Stimulated activated CD8-positive, alpha-beta memory T cell treated with anti-CD3 and anti-CD28 coated beads, Interleukin-15, amount 100 ng/mL, for 48 hours (primary cell): ENCODE measurements at regions not wholly inside any gene's neighbourhood (a gene's known extent, or its start where the extent isn't known, plus 50 kb on each side); places are given as distances from the start of the nearest gene placed in this dataset.
"Not testable (repeated sequence)": the region's sequence is repeated elsewhere in the genome, so short reads cannot be mapped to it uniquely, and the experiment has no call there.

ENCODE experiments used
- DNase-seq, 2 donors: peaks; one replicate each; pipeline ENCODE4 v3.0.0-alpha.2; 2020; ENCODE audit warnings: low read depth in 2 of 2

DNA sequence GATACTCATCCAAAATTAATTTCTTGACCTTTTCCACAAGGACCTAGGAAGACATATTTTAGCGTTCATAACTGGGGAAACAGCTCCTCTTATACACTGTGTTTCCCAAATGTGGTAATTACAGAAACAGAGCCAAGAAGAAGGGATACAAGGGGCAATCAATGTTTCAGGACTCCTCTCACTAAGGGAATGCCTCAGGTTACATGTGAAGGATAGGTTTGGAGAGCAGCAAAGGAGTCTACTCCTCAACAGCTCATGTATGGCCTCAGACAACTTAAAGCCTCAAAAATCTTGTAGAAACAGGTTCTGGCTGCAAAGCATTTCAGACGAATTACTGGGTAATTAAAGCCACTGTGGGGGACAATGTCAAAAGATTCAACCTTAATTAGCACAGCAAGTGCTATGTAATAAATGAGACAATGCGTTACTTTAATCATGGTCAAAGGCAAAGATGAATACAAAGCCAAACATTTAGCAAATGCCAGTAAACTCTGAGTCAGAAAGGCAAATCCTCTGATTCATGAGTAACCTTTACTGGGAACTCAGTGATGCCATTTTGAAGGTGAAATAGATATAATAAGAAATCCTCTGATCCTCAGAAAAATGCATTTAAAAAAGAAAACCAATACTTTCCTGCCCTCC is 1111.2 kb downstream of the TUSC7 start:
- no peak for DNase-seq

DNA sequence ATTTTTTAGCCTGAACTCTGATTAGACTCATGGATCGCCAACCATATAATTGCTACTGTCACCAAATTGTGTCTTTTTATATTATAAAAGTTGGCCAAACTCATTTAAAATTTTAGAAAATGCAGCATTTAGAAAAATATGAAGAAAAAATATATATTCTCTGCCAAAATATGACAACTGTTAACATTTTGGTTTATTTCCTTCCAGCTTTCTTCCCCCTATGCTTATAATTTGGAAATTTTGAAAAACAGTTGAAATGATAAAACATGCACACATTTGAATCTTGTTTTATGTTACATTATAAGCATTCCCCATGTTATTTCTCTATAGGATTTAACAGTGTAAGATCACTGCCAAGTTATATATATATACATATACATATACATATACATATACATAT is 1112.8 kb downstream of the TUSC7 start:
- no peak for DNase-seq

- DNase-seq = no peak
Observed at GRCh38 chr3:117836296-117836695, 1126.7 kb downstream of the TUSC7 start.

DNA sequence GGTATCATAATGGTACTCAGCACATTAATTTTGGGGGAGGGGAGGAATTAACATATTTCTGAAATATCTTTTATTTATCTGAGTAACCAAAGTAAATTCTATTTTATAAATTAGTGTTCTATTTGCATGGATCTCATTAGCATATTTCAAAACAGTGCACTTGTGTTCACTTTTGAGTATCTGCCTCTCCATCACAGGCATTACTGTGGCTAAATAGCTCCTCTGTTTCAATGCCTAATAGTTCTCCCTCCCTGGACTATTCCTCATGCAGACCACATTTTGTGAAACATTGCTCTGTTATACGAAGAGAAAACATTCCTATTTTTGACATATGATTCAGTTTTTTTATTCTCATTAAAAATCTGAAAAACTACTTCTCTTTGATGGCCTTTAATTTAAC is 1127.8 kb downstream of the TUSC7 start:
- DNase-seq = no peak

DNA sequence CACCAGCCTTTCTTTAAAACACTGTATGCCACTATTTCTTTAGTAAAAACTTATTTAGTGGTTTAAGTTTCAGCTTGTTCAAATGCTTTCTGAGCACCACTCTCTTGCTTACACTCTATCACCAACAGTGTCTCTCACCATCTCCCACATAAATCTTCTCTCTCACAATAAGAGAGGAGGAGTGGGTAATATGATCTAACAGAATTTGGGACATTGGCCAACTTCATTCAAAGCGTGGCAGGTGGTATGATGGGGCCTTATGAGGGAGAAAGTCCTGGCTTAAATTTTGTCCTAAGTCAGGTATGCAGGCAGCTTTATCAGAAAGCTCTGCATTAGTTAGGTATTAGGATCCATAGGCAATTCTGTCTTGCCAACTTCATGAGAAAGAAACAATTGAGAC is 1132.5 kb downstream of the TUSC7 start:
- DNase-seq = no peak

DNA sequence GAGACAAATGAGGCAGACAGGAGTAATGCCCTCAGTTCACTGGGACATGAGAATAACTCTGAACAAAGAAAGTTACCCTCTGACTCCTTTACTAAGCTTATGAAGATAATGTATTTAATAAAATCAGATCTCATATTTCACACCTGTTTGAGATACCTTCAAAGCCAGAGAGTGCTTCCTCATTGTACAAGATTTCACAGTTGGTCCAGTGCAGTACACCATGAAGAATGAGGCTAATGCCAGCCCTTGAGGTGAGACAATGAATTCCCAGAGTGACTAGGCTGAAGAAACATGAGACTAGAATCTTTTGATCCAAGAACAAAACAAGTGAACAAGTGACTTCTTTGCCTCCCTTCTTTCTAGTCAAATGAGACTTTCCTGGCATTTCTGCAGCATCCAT is 1133.8 kb downstream of the TUSC7 start:
- DNase-seq = no peak

DNA sequence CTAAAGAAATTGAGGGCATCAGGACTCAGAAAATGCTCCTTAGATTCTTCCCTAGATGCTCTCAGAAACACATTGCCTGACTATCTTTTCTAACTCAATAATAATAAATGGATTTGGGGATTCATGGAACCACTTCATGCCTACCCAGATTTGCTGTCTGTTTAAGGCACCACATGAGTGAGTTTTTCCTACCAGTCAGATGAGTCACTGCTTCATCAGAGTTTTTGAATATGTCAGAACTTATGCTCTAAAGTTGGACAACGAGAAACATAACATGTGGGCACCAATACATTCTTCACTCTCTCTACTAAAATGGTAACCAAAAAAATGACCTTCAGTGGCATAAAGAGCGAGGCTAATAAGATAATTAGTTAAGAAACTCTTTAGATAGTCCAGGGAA is 1135.1 kb downstream of the TUSC7 start:
- no peak for DNase-seq

GRCh38 chr3:117846238-117846637 is 1136.7 kb downstream of the TUSC7 start:
- DNase-seq = no peak

DNA sequence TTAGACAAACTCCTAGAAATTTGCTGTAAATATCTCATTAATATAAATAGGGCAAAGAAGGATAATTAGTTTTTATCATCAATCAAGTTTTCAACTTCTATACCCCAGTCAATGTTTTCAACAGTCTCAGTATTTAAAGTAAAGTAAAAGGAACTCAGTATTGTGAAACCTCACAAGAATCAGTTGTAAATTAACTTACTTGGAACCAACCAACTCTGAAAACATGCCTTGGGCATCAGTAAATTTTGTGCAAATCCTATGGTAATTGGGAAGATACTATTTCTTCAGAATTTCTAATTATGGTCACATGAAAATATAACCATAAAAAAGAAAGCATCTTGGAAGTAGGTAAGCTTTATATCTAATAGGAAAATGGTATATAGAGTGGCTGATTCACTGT is 1139.0 kb downstream of the TUSC7 start:
- no peak for DNase-seq

GRCh38 chr3:117853923-117854668 is 1144.5 kb downstream of the TUSC7 start:
- DNase-seq = no peak

GRCh38 chr3:117856354-117856753 is 1146.8 kb downstream of the TUSC7 start:
- DNase-seq = no peak

GRCh38 chr3:117863146-117863545 is 1153.6 kb downstream of the TUSC7 start:
- DNase-seq = no peak

DNA sequence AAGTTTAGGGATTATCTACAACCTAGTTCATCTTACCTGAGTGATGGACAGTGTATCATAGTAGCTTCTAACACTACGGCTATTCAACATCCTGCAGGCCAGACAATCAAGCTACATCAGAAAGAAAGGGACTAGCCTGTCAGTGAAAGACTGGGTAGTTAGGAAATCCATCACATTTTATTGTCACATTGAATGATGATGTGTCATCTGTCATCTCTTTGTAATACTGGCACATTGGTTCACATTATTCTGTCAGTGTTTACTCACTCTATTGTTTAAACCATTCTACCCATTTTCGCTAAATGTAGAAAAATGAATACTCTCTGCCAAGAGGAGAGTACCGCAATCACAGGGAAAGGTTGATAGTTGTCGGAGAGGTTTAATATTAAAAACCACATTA is 1155.8 kb downstream of the TUSC7 start:
- DNase-seq = no peak

- no peak for DNase-seq
Observed at GRCh38 chr3:117868766-117869165, 1159.2 kb downstream of the TUSC7 start.

- DNase-seq = no peak
Observed at GRCh38 chr3:117871934-117872333, 1162.4 kb downstream of the TUSC7 start.

GRCh38 chr3:117872594-117873248 is 1161.9 kb downstream of the IGSF11 start:
- DNase-seq = not testable (repeated sequence)

DNA sequence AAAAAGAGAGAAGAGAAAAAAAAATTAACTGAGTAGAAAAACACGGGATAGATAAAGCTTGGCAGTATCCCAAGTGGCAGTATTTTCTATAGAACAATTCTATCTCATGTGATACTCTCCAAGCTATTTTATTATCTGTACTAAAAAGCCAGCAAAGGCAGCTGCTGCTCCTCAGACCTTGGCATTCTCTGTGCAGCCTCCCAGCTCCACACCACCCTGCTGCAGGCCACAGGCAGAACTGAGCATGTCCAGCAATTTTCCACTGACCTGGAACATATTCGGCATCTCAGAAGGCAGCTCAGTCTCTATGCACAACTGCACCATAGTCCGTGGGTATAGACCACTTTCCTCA is 1161.4 kb downstream of the IGSF11 start:
- no peak for DNase-seq

DNA sequence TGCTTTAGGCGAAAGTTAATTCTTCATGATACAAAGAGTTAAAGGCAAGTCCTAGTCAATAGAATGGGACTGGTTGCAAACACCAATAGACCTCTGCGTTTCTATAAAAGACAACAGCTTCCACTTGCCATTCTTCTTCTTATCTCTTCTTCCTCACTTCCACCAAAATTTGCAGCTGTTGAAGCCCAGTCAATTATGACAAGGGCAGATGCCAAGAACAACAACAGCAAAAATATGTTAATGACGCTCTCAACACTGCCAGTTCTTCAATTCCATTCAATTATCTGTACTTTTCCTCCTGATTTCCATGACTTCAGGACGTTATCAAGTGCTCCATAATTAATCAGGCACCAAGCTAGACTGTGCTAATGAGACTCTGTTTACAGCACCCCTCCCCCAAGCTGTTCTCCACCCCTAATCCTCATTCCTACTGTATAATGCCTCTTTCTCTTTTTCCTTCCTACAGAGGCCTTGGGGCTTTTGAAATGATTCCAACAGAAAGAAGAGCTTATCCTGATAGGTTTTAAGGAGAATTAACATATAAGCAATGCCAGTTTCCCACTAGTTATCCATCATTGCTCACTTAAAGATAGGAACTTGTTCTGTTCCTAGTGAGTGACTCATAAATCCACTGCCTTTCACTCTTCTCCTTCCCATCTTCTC is 1160.5 kb downstream of the IGSF11 start:
- DNase-seq = no peak

GRCh38 chr3:117874904-117875874 is 1159.5 kb downstream of the IGSF11 start:
- DNase-seq = no peak

DNA sequence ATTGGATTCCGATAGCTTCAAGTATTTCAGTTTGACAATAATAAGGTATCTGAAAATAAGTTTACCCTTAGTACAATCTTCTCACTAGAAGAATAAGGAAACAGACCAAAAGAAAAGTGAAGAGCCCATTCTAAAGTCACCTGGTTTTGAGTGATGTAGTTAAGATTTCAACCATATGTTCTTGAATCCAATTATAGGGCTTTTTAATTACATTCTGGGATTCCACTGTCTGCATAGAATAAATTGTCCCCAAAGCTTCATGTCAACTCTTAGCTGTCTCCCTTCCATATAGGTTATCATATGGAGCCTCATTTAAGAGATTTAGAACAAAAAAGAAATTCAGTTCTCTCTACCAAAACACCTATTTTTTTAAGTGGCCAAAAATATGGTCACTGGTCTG is 1158.8 kb downstream of the IGSF11 start:
- DNase-seq = no peak

- DNase-seq = no peak
Observed at GRCh38 chr3:117880638-117881037, 1154.0 kb downstream of the IGSF11 start.
